Renal cortical epithelial cell (primary cell): ENCODE measurements at regions not wholly inside any gene's neighbourhood (a gene's known extent, or its start where the extent isn't known, plus 50 kb on each side); places are given as distances from the start of the nearest gene placed in this dataset.

Source experiments
- DNase-seq: peaks from one replicate; pipeline ENCODE4 v3.0.0-alpha.2; 2011; ENCODE audit warnings: low read depth

- no peak for DNase-seq
These were observed 87.3 kb upstream of the SEC61G start for GRCh38 chr7:54846273-54846672.

- DNase-seq = no peak
These were observed 88.9 kb upstream of the SEC61G start for GRCh38 chr7:54847921-54848320.

GRCh38 chr7:54856856-54857255 is 97.8 kb upstream of the SEC61G start:
- DNase-seq = no peak

GRCh38 chr7:54857294-54857693 is 98.3 kb upstream of the SEC61G start:
- no peak for DNase-seq

GRCh38 chr7:54858008-54858692 is 99.1 kb upstream of the SEC61G start:
- peak; percentile 22 for DNase-seq

GRCh38 chr7:54859066-54859465 is 100.1 kb upstream of the SEC61G start:
- DNase-seq = no peak

GRCh38 chr7:54859545-54859944 is 100.5 kb upstream of the SEC61G start:
- DNase-seq = no peak

- DNase-seq = peak; percentile 13
These were observed 101.2 kb upstream of the SEC61G start for GRCh38 chr7:54860003-54860775.

- no peak for DNase-seq
These were observed 101.8 kb upstream of the SEC61G start for GRCh38 chr7:54860843-54861242.

GRCh38 chr7:54864663-54865062 is 105.7 kb upstream of the SEC61G start:
- DNase-seq = no peak

GRCh38 chr7:54869523-54869922 is 110.5 kb upstream of the SEC61G start:
- no peak for DNase-seq

- DNase-seq = no peak
These were observed 115.8 kb upstream of the SEC61G start for GRCh38 chr7:54874804-54875203.

GRCh38 chr7:54877683-54878082 is 118.7 kb upstream of the SEC61G start:
- DNase-seq = peak; percentile 67

GRCh38 chr7:54878339-54878738 is 119.3 kb upstream of the SEC61G start:
- no peak for DNase-seq

- peak; percentile 89 for DNase-seq
These were observed 120.8 kb upstream of the SEC61G start for GRCh38 chr7:54879776-54880175.

GRCh38 chr7:54880326-54880989 is 121.4 kb upstream of the SEC61G start:
- DNase-seq = no peak

- DNase-seq = no peak
These were observed 123.0 kb upstream of the SEC61G start for GRCh38 chr7:54881816-54882520.

GRCh38 chr7:54882694-54883093 is 123.7 kb upstream of the SEC61G start:
- no peak for DNase-seq

- DNase-seq = no peak
These were observed 124.6 kb upstream of the SEC61G start for GRCh38 chr7:54883576-54883975.

GRCh38 chr7:54885285-54885684 is 126.3 kb upstream of the SEC61G start:
- no peak for DNase-seq

GRCh38 chr7:54888067-54888733 is 129.2 kb upstream of the SEC61G start:
- DNase-seq = no peak

- no peak for DNase-seq
These were observed 129.7 kb upstream of the SEC61G start for GRCh38 chr7:54888734-54889082.
